ENCODE measurements at regions not wholly inside any gene's neighbourhood (a gene's known extent, or its start where the extent isn't known, plus 50 kb on each side); places are given as distances from the start of the nearest gene placed in this dataset.
A peak's percentile ranks its signal among the peaks of the same experiment; 100 is the strongest.

DNA sequence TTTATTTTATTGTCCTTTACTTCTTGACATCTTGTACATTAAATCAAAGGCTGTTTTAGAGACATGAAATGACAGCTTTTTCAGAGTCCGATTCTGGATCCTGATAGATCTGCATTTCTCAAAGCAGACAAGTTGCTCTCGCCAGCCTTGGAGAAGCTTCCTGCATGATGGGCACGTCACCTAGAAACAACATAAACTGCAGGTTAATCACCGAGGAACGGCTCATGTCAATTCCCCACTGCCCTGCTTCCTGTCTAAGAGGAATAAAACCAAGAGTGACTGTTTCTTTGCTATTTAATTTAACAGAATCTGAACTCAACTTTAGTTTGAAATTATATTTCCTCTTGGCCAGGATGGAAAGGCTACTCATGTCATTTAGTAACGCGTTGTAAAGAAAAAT is 77.0 kb downstream of the RWDD3 start:
- no peak for DNase-seq (ENCODE audit: low read depth in 1 of 2, low spot score in 2 of 2)
- FAIRE-seq = no peak
- Histone ChIP-seq H2AFZ (ENCODE audit: low read length) (peak overlapping the region; percentile 52; the same call in 1 of the 2 replicates), H3K79me2 (ENCODE audit: control insufficient read depth in 1 of 2, insufficient read depth in 2 of 2, low read length in 2 of 2) (no peaks in the 10 kb centered on the region), H3K4ac (replicated peaks; ENCODE audit: insufficient read length, low read depth, low read length) (no peak overlapping the region), H2BK15ac (ENCODE audit: low read length) (no peak overlapping the region), H3K27me3 (replicated peaks in 1 of 4; ENCODE audit: control insufficient read depth in 3 of 4, extremely low read depth in 1 of 4, insufficient read depth in 3 of 4, low read length in 3 of 4) (no peaks in the 10 kb centered on the region), H3K4me2 (ENCODE audit: insufficient read depth in 1 of 2, low read depth in 2 of 2, low read length in 2 of 2) (no peak overlapping the region), H2BK5ac (ENCODE audit: low read depth, low read length) (no peak overlapping the region), H3K23me2 (ENCODE audit: low read depth, low read length) (no peaks in the 10 kb centered on the region), H2AK5ac (ENCODE audit: low read depth, low read length) (no peak overlapping the region), H3K56ac (replicated peaks; ENCODE audit: insufficient read length, low read depth, low read length) (no peak overlapping the region), H3K23ac (ENCODE audit: insufficient read length) (no peak overlapping the region), H2BK120ac (replicated peaks; ENCODE audit: low read depth, low read length) (no peak overlapping the region), H3K14ac (ENCODE audit: insufficient read length) (no peak overlapping the region), H4K8ac (ENCODE audit: extremely low read depth, insufficient read depth, low read length) (no peak overlapping the region), H3K4me3 (ENCODE audit: extremely low read depth in 1 of 4, insufficient read depth in 2 of 4, low read depth in 3 of 4, low read length in 4 of 4) (no peak overlapping the region), H3K9ac (replicated peaks in 1 of 4; ENCODE audit: extremely low read depth in 1 of 4, low read depth in 3 of 4, low read length in 3 of 4) (no peak overlapping the region), H3K4me1 (replicated peaks in 1 of 4; ENCODE audit: control insufficient read depth in 3 of 4, insufficient read depth in 4 of 4, low read length in 3 of 4) (peaks cover 0 to 10% (median 3%) of the 10 kb centered on the region in 4 experiments; a peak in 2 of 7 replicates), H3K9me3 (ENCODE audit: insufficient read depth in 2 of 2, low read depth in 1 of 2, low read length in 1 of 2) (no peaks in the 10 kb centered on the region), H4K20me1 (replicated peaks in 1 of 2; ENCODE audit: control insufficient read depth in 1 of 2, insufficient read depth in 2 of 2, low read length in 2 of 2) (no peaks in the 10 kb centered on the region), H3K79me1 (ENCODE audit: low read depth, low read length) (no peaks in the 10 kb centered on the region), H4K5ac (ENCODE audit: insufficient read length, low read depth, low read length) (no peak overlapping the region), H2BK12ac (ENCODE audit: low read depth, low read length) (no peak overlapping the region), H3K27ac (ENCODE audit: low read depth, low read length) (no peak overlapping the region), H3K36me3 (ENCODE audit: control insufficient read depth in 2 of 4, insufficient read depth in 4 of 4, low read length in 3 of 4) (no peaks in the 10 kb centered on the region), H2BK20ac (ENCODE audit: low read length) (no peak overlapping the region), H4K91ac (replicated peaks; ENCODE audit: insufficient read length, low read length) (no peak overlapping the region), H3K18ac (ENCODE audit: extremely low read depth, low read length) (no peak overlapping the region)
- ChIA-PET CTCF (ENCODE audit: partially characterized antibody) (no interaction called here), POLR2A (ENCODE audit: partially characterized antibody) (no interaction called here)
- TF ChIP-seq TAF1 (IDR thresholded peaks at IDR 0.05; ENCODE audit: low read depth, low read length) (no peak), ASH2L (IDR thresholded peaks at IDR 0.05; ENCODE audit: low read length) (no peak), CREB1 (IDR thresholded peaks at IDR 0.05) (no peak), PHF8 (conservative IDR thresholded peaks at IDR 0.05; ENCODE audit: low read depth, low read length) (no peak), SIX5 (IDR thresholded peaks at IDR 0.05; ENCODE audit: low read depth, low read length) (no peak), RBBP5 (IDR thresholded peaks at IDR 0.05; ENCODE audit: borderline replicate concordance, low read depth, low read length) (no peak), SRF (IDR thresholded peaks at IDR 0.05; ENCODE audit: low read depth, low read length) (no peak)
- 90% methylated on average over 7 of the region's 7 CpGs; no CpG with 5 or more reads in 1 of the 2 experiments for WGBS, 2 experiments (ENCODE audit: extremely low coverage in 1 of 2, insufficient coverage in 1 of 2, insufficient read length in 1 of 2, insufficient replicate concordance in 2 of 2, low coverage in 1 of 2, low lambda C conversion rate in 2 of 2, missing lambda C conversion rate in 1 of 2)

Measured in H1 (cell line).